ENCODE measurements at regions not wholly inside any gene's neighbourhood (a gene's known extent, or its start where the extent isn't known, plus 50 kb on each side); places are given as distances from the start of the nearest gene placed in this dataset.

DNA sequence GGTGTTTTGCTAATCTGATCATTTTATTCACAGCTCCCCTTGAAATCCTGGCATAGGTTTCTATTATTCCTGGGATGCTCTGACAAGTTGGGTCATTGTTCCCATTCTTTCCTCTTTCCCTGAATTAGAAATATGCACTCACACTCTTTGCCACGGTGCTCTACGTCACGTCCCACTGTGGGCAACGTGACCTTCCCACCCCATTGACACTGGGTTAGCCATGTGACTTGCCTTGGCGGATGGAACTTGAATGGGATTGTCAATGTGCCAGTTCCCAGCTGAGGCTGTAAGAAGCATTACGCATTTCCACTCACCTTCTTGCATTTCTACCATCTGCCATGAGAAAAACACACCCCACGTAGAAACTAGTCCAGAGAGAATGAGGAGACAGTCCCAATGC, 492.4 kb downstream of the SHISA9 start:
- peak in 2 of 58 donors; percentile 1 to 5 for DNase-seq

DNA sequence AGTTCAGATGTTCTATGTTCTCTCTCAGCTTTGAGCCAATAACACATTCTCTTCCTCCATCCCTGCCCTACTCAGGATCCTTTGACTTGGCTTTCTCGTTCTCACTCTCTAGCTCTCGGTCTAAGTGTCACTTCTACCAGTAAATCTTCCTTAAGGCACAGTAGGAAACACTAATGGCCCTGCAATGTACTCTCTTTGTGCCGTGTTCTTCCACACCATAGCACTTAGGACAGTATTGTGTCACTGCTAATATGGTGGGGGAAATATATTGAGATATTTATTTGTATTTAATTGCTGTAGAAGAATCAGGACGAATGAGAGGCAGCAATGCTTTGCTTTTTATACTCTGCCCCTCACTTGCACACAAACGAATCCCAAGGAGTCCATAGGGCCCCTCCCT, 493.1 kb downstream of the SHISA9 start:
- DNase-seq, result no peak

GRCh38 chr16:13397126-13397525, 495.7 kb downstream of the SHISA9 start:
- DNase-seq, result no peak

- DNase-seq, result no peak
Measured at GRCh38 chr16:13401641-13402040, 500.2 kb downstream of the SHISA9 start.

- no peak for DNase-seq
Measured at GRCh38 chr16:13402601-13403000, 501.2 kb downstream of the SHISA9 start.

GRCh38 chr16:13403326-13403725, 501.9 kb downstream of the SHISA9 start:
- DNase-seq, result no peak

DNA sequence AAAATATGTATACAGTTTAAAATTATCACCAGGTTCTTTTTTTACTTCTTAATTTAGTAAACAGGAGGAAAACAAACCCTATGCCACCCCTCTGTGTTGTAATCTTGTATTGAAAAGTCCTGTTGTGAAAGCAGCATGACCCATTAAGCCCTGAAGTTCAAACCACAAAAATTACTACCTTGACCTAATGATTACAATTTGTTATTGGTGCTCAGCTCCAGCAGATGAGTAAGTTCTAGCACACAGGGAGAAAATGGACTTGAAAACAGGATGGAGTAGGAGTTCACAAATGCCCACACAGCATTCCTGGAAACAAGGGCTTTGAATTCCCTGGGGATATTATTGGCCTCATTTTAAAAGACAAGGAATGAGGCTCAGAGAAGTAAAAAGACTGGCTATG, 505.8 kb upstream of the ERCC4 start:
- DNase-seq, result no peak

- no peak for DNase-seq
Measured at GRCh38 chr16:13419589-13419988, 500.4 kb upstream of the ERCC4 start.

DNA sequence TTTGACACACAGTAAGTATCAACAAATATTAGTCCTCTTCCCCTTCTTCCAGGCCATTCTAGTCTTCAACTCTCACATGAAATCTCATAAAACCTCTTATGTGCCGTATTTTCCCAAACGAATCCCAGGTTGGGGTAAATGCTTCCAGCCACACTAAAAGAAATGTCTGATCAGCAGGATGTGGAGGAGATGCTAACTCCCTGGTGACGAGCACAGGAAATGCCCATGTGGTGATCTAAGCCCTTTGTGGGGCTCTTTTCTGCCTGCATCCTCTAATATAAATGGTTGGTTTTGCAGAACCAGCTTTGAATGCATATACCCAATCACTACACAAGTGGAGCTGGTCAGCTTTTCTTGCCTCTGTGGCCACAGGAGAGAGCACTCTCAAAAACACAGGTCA, 498.2 kb upstream of the ERCC4 start:
- no peak for DNase-seq

GRCh38 chr16:13425836-13426235, 494.1 kb upstream of the ERCC4 start:
- no peak for DNase-seq

DNA sequence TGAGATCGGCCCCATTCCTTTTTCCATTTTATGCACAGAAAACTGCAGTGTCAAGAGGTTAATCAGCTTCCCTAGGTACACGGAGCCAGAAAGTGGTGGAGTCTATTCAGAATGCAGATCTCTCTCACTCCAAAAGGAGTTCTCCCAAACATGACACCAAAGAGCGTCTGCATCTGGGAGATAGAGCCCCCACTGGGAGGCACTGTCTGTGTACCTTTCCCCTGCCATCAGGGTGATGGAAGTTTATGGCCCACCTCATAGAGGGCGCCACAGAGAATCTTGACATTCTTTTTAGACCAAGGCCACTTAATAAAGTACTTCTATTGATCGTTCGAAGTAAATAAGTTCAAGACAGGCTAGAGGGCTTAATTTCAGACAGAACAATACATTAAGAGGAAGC, 493.7 kb upstream of the ERCC4 start:
- DNase-seq, result no peak

DNA sequence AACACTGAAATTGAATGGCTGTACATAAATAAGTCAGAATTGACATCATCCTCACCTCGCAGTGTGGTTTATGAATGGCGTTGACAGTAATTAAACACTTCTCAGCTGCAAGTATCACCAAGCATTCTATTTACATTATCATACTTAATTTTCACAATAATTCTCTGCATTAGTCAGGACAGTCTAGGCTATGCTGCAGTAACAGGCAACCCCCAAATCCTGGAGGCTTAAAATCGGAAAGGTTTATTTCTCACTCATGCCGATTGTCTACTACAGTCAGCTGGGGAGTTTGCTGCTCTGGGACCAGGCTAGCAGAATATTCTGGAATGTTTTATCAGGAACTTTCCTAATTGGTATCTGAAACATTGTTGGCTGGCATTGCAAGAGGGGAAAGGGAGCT, 493.2 kb upstream of the ERCC4 start:
- DNase-seq, result no peak

- no peak for DNase-seq
Measured at GRCh38 chr16:13427943-13428342, 492.0 kb upstream of the ERCC4 start.

DNA sequence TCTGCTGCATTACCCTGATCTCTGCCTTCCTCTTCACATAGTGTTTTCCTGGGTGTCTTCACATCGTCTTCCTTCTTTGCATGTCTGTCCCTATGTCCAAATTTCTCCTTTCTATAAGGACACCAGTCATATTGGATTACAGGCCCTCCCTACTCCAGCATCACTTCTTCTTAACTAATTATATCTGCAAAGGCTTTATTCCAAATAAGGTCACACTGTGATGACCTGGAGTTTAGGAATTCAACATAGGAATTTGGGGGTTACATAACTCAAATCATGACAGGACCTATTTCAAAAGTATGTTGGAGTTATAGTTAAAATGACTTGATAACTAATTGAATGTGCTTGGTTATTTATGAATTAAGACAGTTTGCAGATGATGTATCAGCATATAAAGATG, 490.5 kb upstream of the ERCC4 start:
- DNase-seq, result no peak

DNA sequence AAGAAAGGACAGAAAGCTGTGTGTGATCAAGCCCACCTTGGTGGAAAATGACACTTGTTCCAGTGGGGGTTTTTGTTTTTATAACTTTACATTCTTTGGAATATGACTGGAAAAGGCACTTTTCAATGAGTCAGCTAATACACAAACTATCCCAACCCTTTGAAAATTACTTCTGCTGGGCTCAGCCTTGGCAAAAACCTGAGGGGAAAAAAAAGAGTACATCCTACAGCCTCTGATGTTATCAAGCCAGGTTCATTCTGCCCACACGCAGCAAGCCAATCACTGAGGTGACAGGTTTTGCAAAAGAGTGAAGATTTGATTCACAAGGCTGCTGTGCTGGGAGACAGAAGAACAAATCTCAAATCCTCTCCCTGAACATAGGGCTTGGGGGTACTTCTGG, 484.5 kb upstream of the ERCC4 start:
- no peak for DNase-seq

- no peak for DNase-seq
Measured at GRCh38 chr16:13435873-13436474, 484.0 kb upstream of the ERCC4 start.

GRCh38 chr16:13436641-13437412, 483.1 kb upstream of the ERCC4 start:
- DNase-seq, result no peak

DNA sequence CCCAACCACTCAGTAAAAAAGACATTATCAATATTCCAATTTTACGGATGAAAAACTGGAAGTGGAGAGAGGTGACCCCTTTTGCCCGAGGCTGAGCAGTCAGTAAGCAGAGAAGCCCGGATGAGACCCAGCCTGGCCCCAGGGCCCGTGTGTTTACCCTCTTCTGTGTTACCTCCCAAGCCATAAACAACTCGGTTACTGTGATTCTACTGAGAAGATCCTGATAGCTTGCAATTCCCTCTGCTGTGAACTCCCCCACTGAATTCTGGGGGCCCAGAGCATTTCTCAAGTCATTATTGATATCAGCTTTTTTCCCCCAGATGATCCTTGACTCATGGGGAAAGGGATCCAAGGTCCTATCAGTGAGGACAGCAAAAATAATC, 482.6 kb upstream of the ERCC4 start:
- DNase-seq, result no peak

- no peak for DNase-seq
Measured at GRCh38 chr16:13438064-13438463, 481.9 kb upstream of the ERCC4 start.

GRCh38 chr16:13439766-13440165, 480.2 kb upstream of the ERCC4 start:
- DNase-seq, result no peak

DNA sequence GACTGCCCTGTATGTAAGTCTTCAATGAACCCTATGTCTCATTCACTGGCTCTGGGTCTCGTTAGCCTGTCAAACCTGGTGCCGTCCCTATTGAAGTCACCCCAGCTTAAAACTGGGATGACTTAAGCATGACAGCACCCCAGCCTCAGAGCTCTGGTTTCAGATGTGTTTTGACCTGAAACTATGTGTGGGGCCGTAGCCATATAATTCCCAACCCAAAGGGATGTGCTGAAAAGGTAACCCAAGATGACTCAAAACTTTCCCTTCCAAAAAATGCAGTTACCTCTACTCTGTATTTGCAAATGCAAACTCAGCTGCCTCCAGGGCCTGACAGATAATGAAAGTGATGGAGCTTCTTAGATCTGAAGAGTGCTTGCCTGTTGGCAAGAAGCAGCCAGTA, 478.3 kb upstream of the ERCC4 start:
- no peak for DNase-seq

- no peak for DNase-seq
Measured at GRCh38 chr16:13448346-13448745, 471.6 kb upstream of the ERCC4 start.

DNA sequence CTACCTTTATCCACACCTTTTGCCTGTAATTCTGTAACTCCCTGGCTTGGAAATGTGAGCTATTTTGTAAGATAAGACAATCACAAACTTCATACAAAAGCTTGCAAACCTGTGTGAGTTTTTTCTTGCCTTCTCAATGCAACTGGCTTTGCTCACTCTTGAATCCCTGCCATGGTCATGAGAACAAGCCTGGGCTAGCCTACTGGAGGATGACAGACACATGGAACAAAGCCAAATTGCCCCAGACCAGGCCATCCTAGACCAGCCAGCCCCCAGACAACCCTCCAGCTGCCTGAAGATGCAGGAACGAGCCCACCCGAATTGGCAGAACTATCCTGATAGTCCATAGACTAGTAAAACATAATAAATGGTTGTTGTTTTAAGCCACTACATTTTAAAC, 466.6 kb upstream of the ERCC4 start:
- no peak for DNase-seq

All from anterior cingulate cortex (tissue), 58 donors.